ENCODE measurements at regions not wholly inside any gene's neighbourhood (a gene's known extent, or its start where the extent isn't known, plus 50 kb on each side); places are given as distances from the start of the nearest gene placed in this dataset.
"Not testable (repeated sequence)": the region's sequence is repeated elsewhere in the genome, so short reads cannot be mapped to it uniquely, and the experiment has no call there.

GRCh38 chr5:97545886-97546535 lies 363.0 kb upstream of the RIOK2 start:
- no peak for DNase-seq

GRCh38 chr5:97547430-97547829 lies 364.4 kb upstream of the RIOK2 start:
- no peak for DNase-seq

- DNase-seq, result peak; percentile 14
Measured at GRCh38 chr5:97547999-97548738, 365.1 kb upstream of the RIOK2 start.

- DNase-seq, result no peak
Measured at GRCh38 chr5:97548739-97549080, 365.7 kb upstream of the RIOK2 start.

GRCh38 chr5:97549496-97549895 lies 366.4 kb upstream of the RIOK2 start:
- no peak for DNase-seq

- no peak for DNase-seq
Measured at GRCh38 chr5:97550164-97550563, 367.1 kb upstream of the RIOK2 start.

- DNase-seq, result no peak
Measured at GRCh38 chr5:97550818-97551217, 367.8 kb upstream of the RIOK2 start.

- no peak for DNase-seq
Measured at GRCh38 chr5:97553604-97554452, 370.8 kb upstream of the RIOK2 start.

- DNase-seq, result no peak
Measured at GRCh38 chr5:97554977-97555643, 372.1 kb upstream of the RIOK2 start.

- DNase-seq, result no peak
Measured at GRCh38 chr5:97555644-97555981, 372.6 kb upstream of the RIOK2 start.

- DNase-seq, result no peak
Measured at GRCh38 chr5:97559827-97560598, 377.0 kb upstream of the RIOK2 start.

- no peak for DNase-seq
Measured at GRCh38 chr5:97560599-97560993, 377.5 kb upstream of the RIOK2 start.

GRCh38 chr5:97563050-97563657 lies 380.1 kb upstream of the RIOK2 start:
- DNase-seq, result no peak

- DNase-seq, result no peak
Measured at GRCh38 chr5:97568382-97568781, 385.3 kb upstream of the RIOK2 start.

- DNase-seq, result no peak
Measured at GRCh38 chr5:97570242-97570641, 387.2 kb upstream of the RIOK2 start.

GRCh38 chr5:97575322-97575721 lies 392.3 kb upstream of the RIOK2 start:
- no peak for DNase-seq

GRCh38 chr5:97576956-97577355 lies 393.9 kb upstream of the RIOK2 start:
- DNase-seq, result no peak

- not testable (repeated sequence) for DNase-seq
Measured at GRCh38 chr5:97579977-97580376, 396.9 kb upstream of the RIOK2 start.

GRCh38 chr5:97580746-97581145 lies 397.7 kb upstream of the RIOK2 start:
- no peak for DNase-seq

- no peak for DNase-seq
Measured at GRCh38 chr5:97591781-97592180, 408.7 kb upstream of the RIOK2 start.

GRCh38 chr5:97600486-97600885 lies 417.4 kb upstream of the RIOK2 start:
- DNase-seq, result no peak

GRCh38 chr5:97601651-97602050 lies 418.6 kb upstream of the RIOK2 start:
- DNase-seq, result no peak
